GM12892 (cell line): ENCODE measurements at regions not wholly inside any gene's neighbourhood (a gene's known extent, or its start where the extent isn't known, plus 50 kb on each side); places are given as distances from the start of the nearest gene placed in this dataset.

ENCODE experiments used
- POLR2A ChIP-seq: IDR thresholded peaks from 2 replicates; pipeline ENCODE4 v1.6.1; 2011; ENCODE audit warnings: low read depth, low read length, control low read depth
- POLR2AphosphoS5 ChIP-seq: IDR thresholded peaks from 2 replicates; pipeline ENCODE4 v1.6.1; 2011; ENCODE audit warnings: low read depth, low read length, control low read depth

DNA sequence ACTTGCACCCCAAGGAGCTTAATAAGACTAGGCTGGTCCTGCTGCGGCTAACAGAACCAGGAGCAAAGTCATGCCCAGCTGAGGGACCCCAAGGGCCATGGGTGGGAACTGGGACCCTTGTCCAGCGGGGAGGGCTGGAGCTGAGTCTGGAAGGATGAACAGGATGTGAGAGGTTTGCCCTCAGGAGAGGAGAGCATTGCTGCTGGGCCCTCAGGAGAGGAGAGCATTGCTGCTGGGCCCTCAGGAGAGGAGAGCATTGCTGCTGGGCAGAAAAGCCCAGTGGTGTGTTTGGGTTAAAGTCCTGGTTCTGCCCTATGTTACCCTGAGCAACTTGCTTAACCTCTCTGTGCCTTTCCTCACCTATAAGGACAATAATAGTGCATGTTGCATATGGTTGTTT lies 125.8 kb downstream of the MACROH2A1 start:
- TF ChIP-seq POLR2A (no peak), POLR2AphosphoS5 (no peak)
